ENCODE measurements at regions not wholly inside any gene's neighbourhood (a gene's known extent, or its start where the extent isn't known, plus 50 kb on each side); places are given as distances from the start of the nearest gene placed in this dataset.

DNA sequence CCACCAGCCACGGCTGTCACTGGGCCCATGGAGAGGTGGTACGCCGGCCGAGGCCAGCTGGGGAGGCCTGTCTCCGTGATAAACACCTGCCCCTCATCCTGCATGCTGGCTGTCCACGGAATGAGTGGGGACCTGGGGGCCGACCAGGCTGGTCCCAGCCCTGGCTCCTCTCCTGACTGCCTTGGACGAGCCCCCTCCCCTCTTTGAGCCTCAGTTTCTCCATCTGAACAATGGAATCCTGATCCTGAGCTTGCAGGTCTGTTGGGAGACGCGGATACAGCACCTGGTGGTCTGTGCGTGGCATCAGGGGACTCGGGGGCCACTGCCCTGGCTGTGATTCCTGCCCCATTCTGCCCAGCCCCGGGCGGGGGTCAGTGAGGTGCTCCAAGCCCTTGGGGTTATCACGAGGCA lies 109.9 kb downstream of the MICALL2 start:
- TF ChIP-seq, protein P1, sequence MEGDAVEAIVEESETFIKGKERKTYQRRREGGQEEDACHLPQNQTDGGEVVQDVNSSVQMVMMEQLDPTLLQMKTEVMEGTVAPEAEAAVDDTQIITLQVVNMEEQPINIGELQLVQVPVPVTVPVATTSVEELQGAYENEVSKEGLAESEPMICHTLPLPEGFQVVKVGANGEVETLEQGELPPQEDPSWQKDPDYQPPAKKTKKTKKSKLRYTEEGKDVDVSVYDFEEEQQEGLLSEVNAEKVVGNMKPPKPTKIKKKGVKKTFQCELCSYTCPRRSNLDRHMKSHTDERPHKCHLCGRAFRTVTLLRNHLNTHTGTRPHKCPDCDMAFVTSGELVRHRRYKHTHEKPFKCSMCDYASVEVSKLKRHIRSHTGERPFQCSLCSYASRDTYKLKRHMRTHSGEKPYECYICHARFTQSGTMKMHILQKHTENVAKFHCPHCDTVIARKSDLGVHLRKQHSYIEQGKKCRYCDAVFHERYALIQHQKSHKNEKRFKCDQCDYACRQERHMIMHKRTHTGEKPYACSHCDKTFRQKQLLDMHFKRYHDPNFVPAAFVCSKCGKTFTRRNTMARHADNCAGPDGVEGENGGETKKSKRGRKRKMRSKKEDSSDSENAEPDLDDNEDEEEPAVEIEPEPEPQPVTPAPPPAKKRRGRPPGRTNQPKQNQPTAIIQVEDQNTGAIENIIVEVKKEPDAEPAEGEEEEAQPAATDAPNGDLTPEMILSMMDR (conservative IDR thresholded peaks at IDR 0.05 in 1 of 2, IDR thresholded peaks at IDR 0.05 in 1 of 2; ENCODE audit: low read depth in 1 of 2, low read length in 2 of 2) = no peak
- TF ChIP-seq EZH2 (IDR thresholded peaks at IDR 0.05; ENCODE audit: low read length, missing control alignments) = no peak
